HL-60/S4 (cell line): ENCODE measurements at regions not wholly inside any gene's neighbourhood (a gene's known extent, or its start where the extent isn't known, plus 50 kb on each side); places are given as distances from the start of the nearest gene placed in this dataset.
"Not testable (repeated sequence)": the region's sequence is repeated elsewhere in the genome, so short reads cannot be mapped to it uniquely, and the experiment has no call there.

Source experiments
- in situ Hi-C: fragments of 300-500 bp; cut with MboI; formaldehyde crosslinking; loops from 2 replicates; pipeline ENCODE4 v1.14.3; 2022; ENCODE audit warnings: low sequenced_read_pairs

- in situ Hi-C loops: no loop called here
Measured at GRCh38 chr10:28892818-28893547, 215.7 kb downstream of the BAMBI start.

DNA sequence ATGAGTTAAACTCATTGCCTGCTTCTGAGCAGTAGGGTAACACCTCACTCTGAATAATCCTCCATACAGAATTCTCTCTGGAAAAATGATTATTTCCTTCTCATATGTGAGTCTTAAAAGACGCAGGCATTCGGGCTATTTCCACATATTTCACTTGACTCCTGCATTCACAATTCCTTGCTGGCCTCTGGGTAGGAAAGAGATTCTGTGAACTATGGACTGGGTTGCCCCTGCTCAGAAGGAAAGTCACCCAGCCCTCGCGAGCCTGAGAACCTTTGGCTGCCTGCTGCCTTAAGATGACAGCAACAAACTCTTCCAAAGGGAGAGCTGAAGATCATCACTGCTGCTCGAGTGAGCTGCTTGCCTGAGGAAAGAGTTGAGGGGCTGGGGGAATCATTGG is 216.8 kb downstream of the BAMBI start:
- in situ Hi-C loops: no loop called here

- in situ Hi-C loops: not testable (repeated sequence)
Measured at GRCh38 chr10:28895671-28896070, 218.3 kb downstream of the BAMBI start.

DNA sequence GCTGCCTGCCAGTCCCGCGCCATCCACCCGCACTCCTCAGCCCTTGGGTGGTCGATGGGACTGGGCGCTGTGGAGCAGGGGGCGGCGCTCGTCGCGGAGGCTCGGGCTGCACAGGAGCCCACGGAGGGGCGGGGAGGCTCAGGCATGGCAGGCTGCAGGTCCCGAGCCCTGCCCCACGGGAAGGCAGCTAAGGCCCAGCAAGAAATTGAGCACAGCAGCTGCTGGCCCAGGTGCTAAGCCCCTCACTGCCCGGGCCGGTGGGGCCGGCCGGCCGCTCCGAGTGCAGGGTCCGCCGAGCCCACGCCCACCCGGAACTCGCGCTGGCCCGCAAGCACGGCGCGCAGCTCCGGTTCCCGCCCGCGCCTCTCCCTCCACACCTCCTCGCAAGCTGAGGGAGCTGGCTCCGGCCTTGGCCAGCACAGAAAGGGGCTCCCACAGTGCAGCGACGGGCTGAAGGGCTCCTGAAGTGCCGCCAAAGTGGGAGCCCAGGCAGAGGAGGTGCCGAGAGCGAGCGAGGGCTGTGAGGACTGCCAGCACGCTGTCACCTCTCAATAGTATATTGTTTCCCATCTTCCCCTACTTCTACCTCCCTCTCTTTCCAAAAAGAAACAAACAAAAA is 219.6 kb downstream of the BAMBI start:
- in situ Hi-C loops: not testable (repeated sequence)

- in situ Hi-C loops: no loop called here
Measured at GRCh38 chr10:28897617-28898464, 220.5 kb downstream of the BAMBI start.

- in situ Hi-C loops: no loop called here
Measured at GRCh38 chr10:28902215-28902614, 224.9 kb downstream of the BAMBI start.

DNA sequence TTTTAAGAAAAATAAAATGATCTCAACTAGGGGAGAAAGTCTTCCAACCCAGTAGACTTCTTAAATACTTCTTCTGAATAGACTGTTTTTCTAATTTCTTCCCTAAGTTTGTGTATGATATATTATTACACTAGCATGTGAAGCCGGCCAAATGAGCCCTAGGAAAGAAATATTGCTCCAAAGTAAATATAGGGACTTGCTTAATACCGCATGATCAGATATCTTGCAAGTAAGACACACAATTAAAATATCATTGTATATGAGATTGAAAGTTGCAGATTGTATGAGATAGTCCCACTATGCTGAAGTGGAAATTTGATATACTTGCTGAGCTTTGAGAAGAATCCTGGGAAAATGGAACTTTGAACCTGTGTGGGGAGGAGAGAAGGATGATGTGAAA is 225.7 kb downstream of the BAMBI start:
- in situ Hi-C loops: no loop called here

GRCh38 chr10:28903736-28904135 is 226.4 kb downstream of the BAMBI start:
- in situ Hi-C loops: no loop called here

GRCh38 chr10:28905371-28905770 is 228.1 kb downstream of the BAMBI start:
- in situ Hi-C loops: no loop called here

GRCh38 chr10:28906011-28906411 is 228.7 kb downstream of the BAMBI start:
- in situ Hi-C loops: no loop called here

DNA sequence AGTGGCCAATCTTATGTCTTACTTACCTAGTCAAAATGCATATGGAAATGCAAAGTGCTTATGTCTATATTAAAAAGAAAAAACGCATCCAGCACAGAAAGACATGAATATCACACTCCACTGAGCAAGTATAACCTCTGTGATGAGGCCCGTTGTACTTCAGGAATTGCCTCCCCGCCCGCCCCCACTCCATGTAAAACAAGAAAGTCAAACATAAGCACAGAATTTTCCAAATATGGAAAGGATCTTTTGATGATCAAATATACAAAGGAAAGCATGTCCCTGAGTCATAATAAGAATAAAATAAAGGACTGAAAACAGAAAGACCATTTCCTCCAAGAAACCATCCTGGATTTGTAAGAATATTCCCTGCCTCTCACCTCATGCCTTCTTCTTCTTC is 229.1 kb downstream of the BAMBI start:
- in situ Hi-C loops: no loop called here

- in situ Hi-C loops: no loop called here
Measured at GRCh38 chr10:28906934-28907333, 229.6 kb downstream of the BAMBI start.

- in situ Hi-C loops: no loop called here
Measured at GRCh38 chr10:28909875-28910274, 232.6 kb downstream of the BAMBI start.

DNA sequence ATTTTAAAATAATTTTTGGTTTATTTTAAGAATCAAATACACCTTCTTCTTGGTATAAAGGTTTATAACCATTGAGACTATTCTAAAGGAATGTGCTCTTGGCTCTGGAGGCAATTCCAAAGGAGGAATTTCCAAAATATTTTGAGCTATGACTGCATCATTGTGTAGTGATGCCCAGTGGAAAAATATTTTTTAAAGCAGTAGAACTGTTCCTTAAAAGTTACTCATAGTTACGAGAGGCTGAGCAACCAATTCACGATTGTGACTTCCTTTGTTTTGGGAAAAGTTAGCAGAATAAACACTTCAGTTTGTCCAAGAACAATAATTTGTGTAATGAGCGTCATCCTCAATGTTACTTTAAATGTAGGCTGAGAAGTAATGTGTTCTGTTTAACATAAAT is 233.6 kb downstream of the BAMBI start:
- in situ Hi-C loops: no loop called here

GRCh38 chr10:28911511-28911910 is 234.2 kb downstream of the BAMBI start:
- in situ Hi-C loops: not testable (repeated sequence)

GRCh38 chr10:28912017-28912783 is 234.9 kb downstream of the BAMBI start:
- in situ Hi-C loops: no loop called here

DNA sequence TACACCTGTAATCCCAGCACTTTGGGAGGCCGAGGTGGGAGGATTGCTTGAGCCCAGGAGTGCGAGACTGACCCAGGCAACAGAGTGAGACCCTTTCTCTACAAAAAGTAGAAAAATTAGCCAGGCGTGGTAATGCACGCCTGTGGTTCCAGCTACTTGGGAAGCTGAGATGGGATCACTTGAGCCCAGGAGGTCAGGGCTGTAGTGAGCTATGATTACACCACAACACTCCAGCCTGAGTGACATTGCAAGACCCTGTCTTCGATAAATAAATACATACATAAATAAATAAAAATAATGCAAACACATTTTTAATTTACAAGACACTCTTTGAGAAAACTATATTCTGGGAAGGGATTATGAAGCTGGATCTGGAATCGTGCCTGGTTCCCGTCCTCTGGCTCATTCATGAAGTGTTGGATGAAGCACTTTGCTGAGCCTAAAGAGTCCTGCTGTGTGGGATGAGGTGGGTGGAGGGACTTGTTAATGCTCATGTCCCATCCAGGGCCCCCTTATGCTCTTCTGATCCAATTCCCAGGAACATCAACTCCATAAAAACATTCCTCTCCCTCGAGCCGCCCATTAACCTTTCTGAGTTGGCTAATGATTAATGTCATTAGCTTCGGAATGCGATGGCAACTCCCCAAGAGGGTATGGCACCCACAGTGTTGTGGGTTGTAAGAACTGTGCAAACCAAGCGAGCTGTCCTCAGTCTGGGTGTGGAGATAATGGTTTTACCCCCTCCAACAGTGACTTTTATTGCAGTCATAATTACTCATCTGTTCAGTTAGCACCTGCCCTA is 236.3 kb downstream of the BAMBI start:
- in situ Hi-C loops: no loop called here

DNA sequence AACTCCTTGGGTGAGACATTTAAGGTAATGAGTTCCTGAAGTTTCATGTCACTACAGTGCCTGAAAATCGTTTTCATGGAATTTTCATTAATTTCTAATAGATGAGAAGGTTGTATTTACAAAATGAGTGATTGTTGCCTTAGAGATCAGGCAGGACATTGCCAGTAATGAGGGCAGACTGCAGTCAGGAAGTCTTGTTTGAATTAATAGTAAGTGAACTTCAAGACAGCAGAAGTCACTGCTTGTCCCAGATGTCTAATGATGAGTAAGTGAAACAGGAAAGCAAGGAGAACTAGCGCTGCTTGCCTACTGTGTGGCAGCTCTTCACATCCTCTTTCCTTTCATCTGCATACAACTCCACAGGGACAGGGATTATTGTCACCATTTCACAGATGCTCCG is 237.4 kb downstream of the BAMBI start:
- in situ Hi-C loops: no loop called here

DNA sequence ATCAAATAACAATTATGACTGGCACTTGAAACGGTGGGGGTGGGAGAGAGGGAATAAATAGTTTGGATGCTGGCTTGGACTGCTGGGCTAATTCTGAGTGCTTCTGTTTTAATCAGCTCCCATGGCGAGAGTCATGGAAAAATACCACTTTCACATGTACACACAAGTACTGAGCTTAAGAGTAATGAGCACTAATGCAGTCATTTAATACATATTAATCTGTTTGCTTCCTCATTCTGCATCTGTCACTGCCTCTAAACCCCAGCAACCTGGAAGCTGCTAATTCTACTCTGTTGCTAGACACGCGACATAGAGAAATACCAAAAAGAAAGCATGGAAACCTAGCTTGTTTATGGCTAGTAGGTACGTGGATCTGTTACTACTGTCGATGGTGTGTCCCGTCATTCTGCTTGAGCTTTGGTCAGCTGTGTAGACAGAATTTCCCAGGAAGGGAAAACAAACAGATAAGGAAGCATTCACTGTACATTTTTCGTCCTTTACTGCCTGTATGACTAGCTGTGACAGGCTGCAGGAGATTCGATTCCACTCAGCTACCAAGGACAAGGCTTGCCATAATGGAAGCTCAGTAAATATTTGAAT is 238.8 kb downstream of the BAMBI start:
- in situ Hi-C loops: no loop called here

DNA sequence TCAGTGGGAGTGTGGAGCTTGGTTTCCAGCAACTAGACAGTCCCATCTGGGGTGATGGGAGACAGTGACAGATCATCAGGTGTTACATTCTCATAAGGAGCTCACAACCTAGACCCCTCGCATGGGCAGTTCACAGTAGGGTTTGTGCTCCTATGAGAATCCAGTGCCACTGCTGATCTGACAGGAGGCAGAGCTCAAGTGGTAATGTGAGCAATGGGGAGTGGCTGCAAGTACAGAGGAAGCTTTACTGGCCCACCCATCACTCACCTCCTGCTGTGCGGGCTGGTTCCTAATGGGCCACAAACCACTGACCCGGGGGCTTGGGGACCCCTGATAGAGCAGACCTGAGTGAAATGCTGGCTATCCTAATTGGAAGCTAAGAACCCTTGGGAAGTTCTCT is 242.8 kb downstream of the BAMBI start:
- in situ Hi-C loops: no loop called here
